GM12864 (cell line): ENCODE measurements at regions not wholly inside any gene's neighbourhood (a gene's known extent, or its start where the extent isn't known, plus 50 kb on each side); places are given as distances from the start of the nearest gene placed in this dataset.

Experiments
- DNase-seq: peaks from one replicate; pipeline ENCODE4 v3.0.0-alpha.2; 2011; ENCODE audit warnings: low read depth
- H3K4me3 ChIP-seq: 2 replicates; pipeline ENCODE4 v1.5.1; 2011; ENCODE audit warnings: mild to moderate bottlenecking, low read depth, low read length, control low read depth
- TF ChIP-seq, protein P1 (sequence below): IDR thresholded peaks from 2 replicates; pipeline ENCODE4 v1.5.1; 2011; ENCODE audit warnings: low read depth, mild to moderate bottlenecking, moderate library complexity, low read length, control low read depth, inconsistent platforms; ENCODE audit errors: missing control alignments

DNA sequence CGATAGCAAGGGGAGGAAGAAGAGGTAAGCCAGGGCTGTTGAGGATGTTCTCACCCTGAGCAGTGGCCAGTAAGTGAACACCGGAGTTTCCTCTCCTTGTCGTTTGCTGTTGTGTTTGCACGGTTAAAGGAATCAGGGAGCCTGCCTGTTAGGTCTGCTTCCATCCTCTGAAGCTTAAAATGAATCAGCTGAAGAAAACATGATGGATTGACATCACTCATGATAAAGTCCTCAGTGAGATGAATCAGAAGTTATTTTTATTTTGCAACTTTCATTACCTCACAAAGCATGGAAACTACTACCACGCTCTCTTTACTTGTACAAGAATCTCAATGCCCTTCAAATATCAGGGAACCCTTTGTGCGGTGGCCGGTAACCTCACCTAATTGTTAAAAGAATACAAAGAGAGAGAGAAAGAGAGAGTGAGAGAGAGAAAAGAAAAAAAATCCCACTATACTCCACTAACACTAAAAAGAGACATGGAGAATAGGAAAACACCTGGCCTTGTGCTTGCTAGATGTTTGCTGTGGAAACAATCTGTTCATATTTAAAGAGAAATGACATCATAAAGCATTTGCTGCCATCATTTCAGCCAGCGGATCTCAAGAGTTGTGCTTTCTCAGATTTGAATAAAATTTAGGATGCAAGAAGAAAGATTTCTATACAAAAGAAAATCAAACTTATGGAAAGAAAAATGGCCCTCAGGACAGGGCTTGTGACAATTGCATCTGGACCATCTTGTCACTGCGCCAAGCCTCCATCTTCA is 441.6 kb upstream of the SALL1 start:
- no peak for DNase-seq
- TF ChIP-seq, protein P1, sequence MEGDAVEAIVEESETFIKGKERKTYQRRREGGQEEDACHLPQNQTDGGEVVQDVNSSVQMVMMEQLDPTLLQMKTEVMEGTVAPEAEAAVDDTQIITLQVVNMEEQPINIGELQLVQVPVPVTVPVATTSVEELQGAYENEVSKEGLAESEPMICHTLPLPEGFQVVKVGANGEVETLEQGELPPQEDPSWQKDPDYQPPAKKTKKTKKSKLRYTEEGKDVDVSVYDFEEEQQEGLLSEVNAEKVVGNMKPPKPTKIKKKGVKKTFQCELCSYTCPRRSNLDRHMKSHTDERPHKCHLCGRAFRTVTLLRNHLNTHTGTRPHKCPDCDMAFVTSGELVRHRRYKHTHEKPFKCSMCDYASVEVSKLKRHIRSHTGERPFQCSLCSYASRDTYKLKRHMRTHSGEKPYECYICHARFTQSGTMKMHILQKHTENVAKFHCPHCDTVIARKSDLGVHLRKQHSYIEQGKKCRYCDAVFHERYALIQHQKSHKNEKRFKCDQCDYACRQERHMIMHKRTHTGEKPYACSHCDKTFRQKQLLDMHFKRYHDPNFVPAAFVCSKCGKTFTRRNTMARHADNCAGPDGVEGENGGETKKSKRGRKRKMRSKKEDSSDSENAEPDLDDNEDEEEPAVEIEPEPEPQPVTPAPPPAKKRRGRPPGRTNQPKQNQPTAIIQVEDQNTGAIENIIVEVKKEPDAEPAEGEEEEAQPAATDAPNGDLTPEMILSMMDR, result no peak
- no peak overlapping the region for H3K4me3 ChIP-seq

DNA sequence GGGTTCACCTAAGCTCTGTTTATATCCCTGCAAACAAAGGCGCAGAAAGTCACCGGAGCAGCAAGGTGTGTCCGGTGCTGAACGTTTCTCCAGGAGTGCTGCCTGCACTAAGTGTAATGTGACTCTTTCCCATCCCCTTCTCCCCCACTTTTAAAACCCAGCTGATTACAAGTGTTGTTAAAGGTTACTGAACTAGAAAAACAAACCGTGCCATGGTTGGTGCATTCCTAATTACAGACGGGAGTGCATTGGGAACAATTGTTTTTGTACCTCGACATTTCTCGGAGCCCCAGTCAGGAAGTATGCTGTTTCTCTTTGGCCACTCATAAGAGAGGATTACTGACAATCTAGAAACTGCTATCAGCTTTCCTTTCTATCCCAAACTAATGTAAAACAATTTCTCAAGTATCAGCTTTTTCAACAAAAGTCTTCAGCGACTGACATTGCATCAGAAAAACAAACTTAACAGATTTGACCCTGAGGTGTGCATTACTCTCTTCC is 441.0 kb upstream of the SALL1 start:
- no peak overlapping the region for H3K4me3 ChIP-seq
- DNase-seq, result no peak
- TF ChIP-seq, protein P1, result no peak

DNA sequence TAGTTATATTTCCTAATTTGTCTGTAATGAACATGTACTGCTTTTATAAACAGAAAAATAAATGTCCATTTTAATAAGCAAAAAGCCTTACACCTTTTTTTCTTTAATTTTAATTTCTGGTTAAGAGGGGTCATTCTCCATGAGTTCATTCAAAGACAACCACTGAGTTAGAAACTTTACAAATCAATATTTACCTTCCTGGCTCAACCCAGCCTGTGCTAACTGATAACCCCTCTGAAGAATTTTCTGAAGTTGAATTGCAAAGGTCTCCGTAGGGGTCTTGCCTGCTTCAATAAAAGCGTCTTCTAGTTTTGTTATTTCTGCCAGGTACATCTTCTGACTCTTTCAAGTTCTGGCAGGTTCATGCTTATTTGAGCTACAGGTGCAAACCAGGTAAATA is 440.4 kb upstream of the SALL1 start:
- DNase-seq, result no peak
- H3K4me3 ChIP-seq, result no peak overlapping the region
- TF ChIP-seq, protein P1, result no peak

DNA sequence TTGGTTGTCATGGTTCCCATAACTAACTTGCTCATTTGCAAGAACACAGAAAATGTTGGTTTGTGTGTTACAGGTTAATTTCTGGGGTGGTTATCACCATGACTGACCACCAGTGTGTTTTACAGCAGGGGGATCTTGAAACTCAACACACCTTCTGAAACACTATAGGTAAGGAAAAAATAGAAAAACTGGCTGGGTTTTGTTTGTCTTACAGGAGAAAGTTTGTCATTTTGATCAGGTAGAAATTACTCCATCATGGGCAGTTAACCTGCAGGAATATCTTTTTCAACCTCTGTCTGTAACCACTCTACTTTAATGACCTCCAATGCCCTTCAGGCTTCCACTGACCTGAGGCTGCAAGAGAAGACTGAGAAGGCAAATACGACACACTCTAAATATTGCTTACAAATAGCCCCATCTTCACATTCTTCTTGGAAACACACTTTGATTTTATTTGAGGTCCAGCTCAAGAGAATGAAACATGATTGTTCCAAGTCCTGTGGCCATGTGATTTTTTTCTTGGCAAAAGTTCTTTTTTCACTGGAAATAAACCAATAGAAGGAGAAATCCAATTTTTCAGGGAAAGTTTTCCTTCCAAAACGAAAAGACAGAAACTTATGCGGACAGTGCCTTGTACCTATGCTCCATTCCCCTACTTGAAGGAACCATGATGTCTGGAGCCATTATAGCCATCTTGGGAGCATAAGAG is 428.7 kb upstream of the SALL1 start:
- TF ChIP-seq, protein P1, result no peak
- no peak for DNase-seq
- H3K4me3 ChIP-seq, result no peak overlapping the region

DNA sequence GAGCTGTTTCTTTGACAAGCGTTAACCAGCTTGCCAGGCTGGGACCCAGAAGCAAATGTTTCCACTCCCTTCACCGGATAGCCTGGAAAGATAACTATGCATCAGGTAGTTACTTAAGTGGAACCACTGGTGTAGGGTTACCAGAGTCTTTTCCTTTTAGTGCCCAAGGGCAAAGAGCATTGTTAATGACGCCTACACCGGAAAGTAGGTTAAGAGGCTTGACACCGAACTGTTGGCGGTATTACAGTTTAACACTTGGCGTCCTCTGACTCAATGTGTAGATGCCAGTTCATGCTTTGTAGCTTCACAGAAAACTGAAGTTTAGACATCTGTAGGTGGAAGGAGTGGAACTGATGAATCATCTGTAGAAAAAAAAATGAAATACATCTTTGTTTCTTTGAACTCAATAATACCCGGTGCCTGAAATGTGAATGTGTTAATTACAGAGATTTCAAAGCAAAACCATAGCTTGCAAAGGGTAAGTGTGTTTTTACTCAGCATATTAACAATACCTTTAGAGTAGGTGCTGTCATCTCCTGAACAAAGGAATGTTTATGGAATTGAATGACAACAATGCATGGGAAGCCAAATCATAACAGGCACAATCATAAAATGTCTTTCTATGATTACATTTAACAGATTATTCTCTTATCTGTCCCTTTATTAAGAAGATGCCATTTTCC is 426.7 kb upstream of the SALL1 start:
- DNase-seq, result no peak
- no peak overlapping the region for H3K4me3 ChIP-seq
- TF ChIP-seq, protein P1, result no peak

DNA sequence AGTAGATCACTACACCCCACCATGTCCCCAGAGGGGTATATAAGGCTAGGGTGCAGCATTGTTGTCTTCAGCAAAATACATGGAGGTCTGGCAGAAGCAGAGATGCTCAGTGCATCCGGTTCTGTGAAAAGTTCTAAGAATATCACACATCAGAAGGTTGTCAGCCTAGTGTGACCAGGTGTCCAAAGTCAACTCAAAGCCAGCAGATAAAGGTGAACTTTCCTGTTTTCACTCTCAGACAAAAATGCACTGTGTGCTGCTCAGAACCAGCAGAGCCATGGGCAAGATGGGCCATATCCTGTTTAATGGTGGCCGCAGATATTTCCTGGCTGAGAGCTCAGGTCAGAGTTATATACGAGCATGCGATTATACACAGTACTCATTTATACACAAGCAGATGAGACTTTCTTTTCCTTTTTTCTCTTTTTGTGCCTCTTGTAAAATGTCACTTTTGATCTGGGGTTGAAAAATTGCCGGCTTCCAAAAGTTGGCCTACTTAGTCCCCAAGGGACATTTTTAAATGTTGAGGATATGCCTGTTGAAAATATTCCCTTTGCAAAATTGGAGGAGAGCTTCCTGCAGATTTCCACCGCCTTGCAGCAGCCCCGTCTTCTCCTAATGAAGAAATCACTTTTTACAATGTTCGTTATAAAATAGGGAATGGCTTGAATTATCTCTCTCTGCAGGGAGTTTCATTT is 425.6 kb upstream of the SALL1 start:
- TF ChIP-seq, protein P1, result no peak
- H3K4me3 ChIP-seq, result no peak overlapping the region
- DNase-seq, result no peak
